BJ (cell line): ENCODE measurements at regions not wholly inside any gene's neighbourhood (a gene's known extent, or its start where the extent isn't known, plus 50 kb on each side); places are given as distances from the start of the nearest gene placed in this dataset.

Experiments used
- CTCF ChIA-PET: fragments of 350-600 bp; formaldehyde crosslinking; extraction: SDS; loops from one replicate; lab custom pipeline; 2021; ENCODE audit warnings: antibody characterized with exemption, inconsistent platforms; lab: Yijun Ruan, JAX
- POLR2A ChIA-PET: fragments of 300-600 bp; sonication (Branson Sonifier 250); formaldehyde crosslinking; extraction: SDS; loops from one replicate; lab custom pipeline; 2021; ENCODE audit warnings: antibody characterized with exemption; lab: Charles Lee
- DNase-seq: peaks from one replicate; pipeline ENCODE4 v3.0.0-alpha.2; 2011; ENCODE audit warnings: low read depth
- H3K27me3 ChIP-seq: 2 replicates; pipeline ENCODE4 v1.6.0; 2011; ENCODE audit warnings: low read length; ENCODE audit not compliant: control insufficient read depth, insufficient read depth
- H3K36me3 ChIP-seq: 2 replicates; pipeline ENCODE4 v1.5.1; 2011; ENCODE audit warnings: low read length; ENCODE audit not compliant: control insufficient read depth, insufficient read depth
- H3K4me3 ChIP-seq: 2 replicates; pipeline ENCODE4 v1.5.1; 2011; ENCODE audit warnings: low read depth, mild to moderate bottlenecking, control low read depth, low read length
- CTCF ChIP-seq: IDR thresholded peaks from 2 replicates; pipeline ENCODE4 v1.5.1; 2011; ENCODE audit warnings: low read depth, mild to moderate bottlenecking, control low read depth, inconsistent platforms, low read length, moderate library complexity; ENCODE audit not compliant: insufficient read depth

GRCh38 chr12:114269153-114269552 is 136.8 kb downstream of the TBX5 start:
- no peak for TF ChIP-seq CTCF
- no peak for DNase-seq
- Histone ChIP-seq H3K4me3 (no peak overlapping the region), H3K27me3 (peaks cover 5% of the 10 kb centered on the region), H3K36me3 (no peaks in the 10 kb centered on the region)
- CTCF ChIA-PET, result no interaction called here
- POLR2A ChIA-PET, result no interaction called here

- no peaks in the 10 kb centered on the region; the same call in none of the 2 replicates for H3K27me3 ChIP-seq
- no peak for TF ChIP-seq CTCF
- no peak overlapping the region for H3K4me3 ChIP-seq
- DNase-seq, result no peak
- H3K36me3 ChIP-seq, result no peaks in the 10 kb centered on the region
- ChIA-PET POLR2A (no interaction called here), CTCF (interaction anchor here (1.7 kb wide), 2 partner anchors 11 to 100 kb away, joined by 4 to 5 read pairs; no protein-coding TSS in a partner anchor)
Observed at GRCh38 chr12:114266536-114266935, 139.4 kb downstream of the TBX5 start.

- POLR2A ChIA-PET, result no interaction called here
- Histone ChIP-seq H3K36me3 (no peaks in the 10 kb centered on the region), H3K27me3 (no peaks in the 10 kb centered on the region; the same call in none of the 2 replicates), H3K4me3 (no peak overlapping the region)
- TF ChIP-seq CTCF, result no peak
- no peak for DNase-seq
- CTCF ChIA-PET, result no interaction called here
Observed at GRCh38 chr12:114265036-114265435, 140.9 kb downstream of the TBX5 start.

GRCh38 chr12:114263056-114263805 is 142.7 kb downstream of the TBX5 start:
- DNase-seq, result no peak
- POLR2A ChIA-PET, result no interaction called here
- H3K27me3 ChIP-seq, result peaks cover 3% of the 10 kb centered on the region; the same call in 1 of the 2 replicates
- CTCF ChIA-PET, result no interaction called here
- TF ChIP-seq CTCF, result no peak
- no peaks in the 10 kb centered on the region for H3K36me3 ChIP-seq
- H3K4me3 ChIP-seq, result no peak overlapping the region

GRCh38 chr12:114257687-114258086 is 148.3 kb downstream of the TBX5 start:
- DNase-seq, result no peak
- Histone ChIP-seq H3K27me3 (peaks cover 3% of the 10 kb centered on the region; the same call in 1 of the 2 replicates), H3K4me3 (no peak overlapping the region), H3K36me3 (no peaks in the 10 kb centered on the region)
- POLR2A ChIA-PET, result no interaction called here
- CTCF ChIA-PET, result interaction anchor here (0.6 kb wide), 1 partner anchor 8 kb away, joined by 3 read pairs; no protein-coding TSS in a partner anchor
- no peak for TF ChIP-seq CTCF
